D721Med (cell line): ENCODE measurements at regions not wholly inside any gene's neighbourhood (a gene's known extent, or its start where the extent isn't known, plus 50 kb on each side); places are given as distances from the start of the nearest gene placed in this dataset.

ENCODE experiments used
- DNase-seq: peaks from one replicate; pipeline ENCODE4 v3.0.0; 2011; ENCODE audit warnings: low spot score; ENCODE audit not compliant: insufficient read length
- FAIRE-seq: peaks from 2 replicates; lab custom pipeline; 2011; peaks lifted over from hg19 to GRCh38; lab: Jason Lieb, UNC
- TF ChIP-seq, protein P1 (sequence below): IDR thresholded peaks from 2 replicates; pipeline ENCODE4 v1.5.1; 2012; ENCODE audit warnings: mild to moderate bottlenecking, control low read depth; ENCODE audit not compliant: insufficient read depth; ENCODE audit errors: missing control alignments

DNA sequence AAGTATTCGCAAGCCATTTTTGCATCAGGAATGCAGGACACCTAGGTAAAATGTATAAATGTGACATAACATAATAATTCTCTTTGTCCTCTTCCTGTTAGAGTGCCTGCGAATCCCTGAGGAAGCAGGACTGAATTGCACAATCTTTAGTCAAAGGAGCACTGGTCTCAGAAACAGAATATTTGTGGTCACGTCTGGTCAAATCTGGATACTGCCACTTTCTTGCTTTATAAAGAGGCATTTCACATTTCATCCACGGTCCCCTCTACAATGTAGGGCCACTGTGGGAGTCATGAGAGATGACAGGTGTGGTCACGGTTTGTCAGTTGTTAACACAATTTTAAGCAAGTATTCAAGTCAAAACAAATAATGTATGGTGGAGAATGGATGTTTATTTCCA, 564.0 kb downstream of the IRX1 start:
- TF ChIP-seq, protein P1, sequence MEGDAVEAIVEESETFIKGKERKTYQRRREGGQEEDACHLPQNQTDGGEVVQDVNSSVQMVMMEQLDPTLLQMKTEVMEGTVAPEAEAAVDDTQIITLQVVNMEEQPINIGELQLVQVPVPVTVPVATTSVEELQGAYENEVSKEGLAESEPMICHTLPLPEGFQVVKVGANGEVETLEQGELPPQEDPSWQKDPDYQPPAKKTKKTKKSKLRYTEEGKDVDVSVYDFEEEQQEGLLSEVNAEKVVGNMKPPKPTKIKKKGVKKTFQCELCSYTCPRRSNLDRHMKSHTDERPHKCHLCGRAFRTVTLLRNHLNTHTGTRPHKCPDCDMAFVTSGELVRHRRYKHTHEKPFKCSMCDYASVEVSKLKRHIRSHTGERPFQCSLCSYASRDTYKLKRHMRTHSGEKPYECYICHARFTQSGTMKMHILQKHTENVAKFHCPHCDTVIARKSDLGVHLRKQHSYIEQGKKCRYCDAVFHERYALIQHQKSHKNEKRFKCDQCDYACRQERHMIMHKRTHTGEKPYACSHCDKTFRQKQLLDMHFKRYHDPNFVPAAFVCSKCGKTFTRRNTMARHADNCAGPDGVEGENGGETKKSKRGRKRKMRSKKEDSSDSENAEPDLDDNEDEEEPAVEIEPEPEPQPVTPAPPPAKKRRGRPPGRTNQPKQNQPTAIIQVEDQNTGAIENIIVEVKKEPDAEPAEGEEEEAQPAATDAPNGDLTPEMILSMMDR = no peak
- no peak for FAIRE-seq
- DNase-seq = no peak

DNA sequence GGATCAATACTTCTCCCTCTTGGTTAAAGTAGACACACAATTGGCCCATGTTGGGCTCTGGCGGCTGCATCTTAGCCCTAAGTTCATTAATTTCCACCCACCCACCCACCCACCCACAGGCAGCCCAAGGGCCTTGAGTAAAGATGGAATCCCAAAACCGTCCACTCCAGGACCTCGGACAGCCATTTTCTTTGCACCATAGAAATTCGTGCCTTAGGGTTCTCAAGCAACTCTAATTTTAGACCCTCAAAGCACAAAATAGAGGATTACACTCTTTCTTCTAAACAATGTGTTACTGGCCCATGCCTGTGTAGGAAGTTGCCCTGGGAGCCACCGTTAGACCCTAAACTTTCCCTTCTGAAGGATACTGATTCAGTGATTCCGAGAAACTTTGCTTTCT, 568.5 kb downstream of the IRX1 start:
- TF ChIP-seq, protein P1 = no peak
- FAIRE-seq = no peak
- no peak for DNase-seq

DNA sequence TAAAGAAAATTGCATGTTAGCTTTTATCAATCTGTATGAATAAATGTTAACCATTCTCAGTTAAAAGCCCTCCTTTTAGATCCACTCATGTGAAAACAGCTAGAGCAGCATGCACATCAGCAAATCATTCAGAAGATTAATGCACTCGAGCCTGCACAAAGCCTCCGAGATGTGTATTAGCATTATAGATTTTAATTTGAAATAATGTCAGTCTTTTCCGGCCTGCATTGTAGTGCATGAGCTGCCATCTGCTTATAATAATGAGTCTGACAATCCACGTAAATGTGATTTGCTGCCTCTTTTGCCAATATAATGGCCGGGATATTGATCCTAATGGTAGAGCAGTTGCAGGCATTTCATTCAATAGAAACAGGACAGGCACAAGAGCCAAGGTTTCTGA, 585.1 kb downstream of the IRX1 start:
- TF ChIP-seq, protein P1 = no peak
- FAIRE-seq (no peak), DNase-seq (no peak)

DNA sequence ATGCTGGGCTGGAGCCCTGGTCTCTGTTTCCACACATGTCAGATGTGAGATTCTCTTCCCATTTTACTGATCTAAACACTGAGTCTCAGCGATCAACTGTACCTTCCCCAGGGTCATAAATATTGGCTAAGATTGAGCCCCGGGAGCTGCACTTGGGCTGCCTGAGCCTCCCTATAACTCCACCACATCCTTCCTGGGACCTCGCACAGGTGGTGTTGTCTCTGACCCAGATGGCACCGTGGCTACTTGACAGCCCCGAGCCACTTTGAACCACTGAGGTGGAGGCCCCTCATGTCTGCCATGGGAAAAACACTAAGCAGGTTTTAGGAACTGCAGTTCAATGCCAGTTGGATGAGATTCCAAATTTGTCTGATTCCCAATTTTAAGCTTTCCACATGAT, 586.5 kb downstream of the IRX1 start:
- DNase-seq (no peak), FAIRE-seq (no peak)
- TF ChIP-seq, protein P1 = no peak

DNA sequence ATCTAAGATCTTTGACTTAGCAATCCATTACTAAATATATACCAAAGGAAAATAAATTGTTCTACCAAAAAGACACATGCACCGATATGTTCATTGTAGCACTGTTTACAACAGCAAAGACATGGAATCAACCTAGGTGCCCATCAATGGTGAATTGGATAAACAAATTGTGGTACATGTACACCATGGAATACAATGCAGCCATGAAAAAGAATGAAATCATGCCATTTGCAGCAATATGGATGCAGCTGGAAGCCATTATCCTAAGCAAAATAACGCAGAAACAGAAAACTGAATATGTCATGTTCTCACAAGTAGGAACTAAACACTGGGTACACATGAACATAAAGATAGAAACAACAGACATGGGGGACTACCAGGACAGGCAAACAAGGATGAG, 589.5 kb downstream of the IRX1 start:
- TF ChIP-seq, protein P1 = no peak
- FAIRE-seq (no peak), DNase-seq (no peak)

DNA sequence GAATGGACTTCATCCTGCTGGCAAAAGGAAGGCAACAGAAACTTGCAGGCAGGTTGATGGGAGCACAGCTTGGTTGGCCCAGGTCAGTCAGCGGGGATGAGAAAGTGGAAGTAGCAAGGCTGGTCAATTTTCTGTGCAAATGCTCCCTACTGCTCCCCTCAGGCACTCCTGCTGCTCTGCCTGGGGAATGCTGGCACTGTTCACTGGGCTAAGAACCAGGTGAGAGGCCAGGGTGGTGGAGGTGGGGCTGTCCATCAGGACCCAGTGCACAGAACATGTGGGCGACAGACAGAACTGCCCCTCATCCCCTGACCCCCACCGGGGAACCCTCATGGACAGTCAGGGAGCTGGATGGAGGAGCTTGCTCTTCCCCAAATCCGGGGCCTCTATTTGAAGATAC, 593.1 kb downstream of the IRX1 start:
- FAIRE-seq (no peak), DNase-seq (no peak)
- TF ChIP-seq, protein P1 = no peak

DNA sequence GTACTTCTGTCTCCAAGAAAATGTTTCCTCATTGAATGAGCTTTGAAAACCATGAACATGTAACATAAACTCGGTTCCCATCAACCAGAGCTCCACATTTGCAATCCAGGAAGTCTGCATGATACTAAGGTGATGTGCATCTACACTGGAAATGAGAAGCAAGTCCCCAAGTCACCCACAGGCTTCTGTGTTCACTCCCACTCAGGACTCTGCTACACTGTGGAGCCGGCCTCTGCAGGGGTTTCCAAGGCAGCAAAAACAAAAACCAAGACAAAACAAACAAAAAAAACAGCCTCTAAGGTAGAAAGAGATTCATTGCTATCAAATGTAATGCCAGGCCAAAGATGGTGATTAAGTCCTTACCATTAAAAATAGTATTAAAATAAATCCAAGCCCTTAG, 593.7 kb downstream of the IRX1 start:
- FAIRE-seq (no peak), DNase-seq (no peak)
- TF ChIP-seq, protein P1 = no peak
